ENCODE measurements at regions not wholly inside any gene's neighbourhood (a gene's known extent, or its start where the extent isn't known, plus 50 kb on each side); places are given as distances from the start of the nearest gene placed in this dataset.
"Not testable (repeated sequence)": the region's sequence is repeated elsewhere in the genome, so short reads cannot be mapped to it uniquely, and the experiment has no call there.

- no peak for DNase-seq
Observed at GRCh38 chr4:117811731-117812130, 222.6 kb upstream of the NDST3 start.

DNA sequence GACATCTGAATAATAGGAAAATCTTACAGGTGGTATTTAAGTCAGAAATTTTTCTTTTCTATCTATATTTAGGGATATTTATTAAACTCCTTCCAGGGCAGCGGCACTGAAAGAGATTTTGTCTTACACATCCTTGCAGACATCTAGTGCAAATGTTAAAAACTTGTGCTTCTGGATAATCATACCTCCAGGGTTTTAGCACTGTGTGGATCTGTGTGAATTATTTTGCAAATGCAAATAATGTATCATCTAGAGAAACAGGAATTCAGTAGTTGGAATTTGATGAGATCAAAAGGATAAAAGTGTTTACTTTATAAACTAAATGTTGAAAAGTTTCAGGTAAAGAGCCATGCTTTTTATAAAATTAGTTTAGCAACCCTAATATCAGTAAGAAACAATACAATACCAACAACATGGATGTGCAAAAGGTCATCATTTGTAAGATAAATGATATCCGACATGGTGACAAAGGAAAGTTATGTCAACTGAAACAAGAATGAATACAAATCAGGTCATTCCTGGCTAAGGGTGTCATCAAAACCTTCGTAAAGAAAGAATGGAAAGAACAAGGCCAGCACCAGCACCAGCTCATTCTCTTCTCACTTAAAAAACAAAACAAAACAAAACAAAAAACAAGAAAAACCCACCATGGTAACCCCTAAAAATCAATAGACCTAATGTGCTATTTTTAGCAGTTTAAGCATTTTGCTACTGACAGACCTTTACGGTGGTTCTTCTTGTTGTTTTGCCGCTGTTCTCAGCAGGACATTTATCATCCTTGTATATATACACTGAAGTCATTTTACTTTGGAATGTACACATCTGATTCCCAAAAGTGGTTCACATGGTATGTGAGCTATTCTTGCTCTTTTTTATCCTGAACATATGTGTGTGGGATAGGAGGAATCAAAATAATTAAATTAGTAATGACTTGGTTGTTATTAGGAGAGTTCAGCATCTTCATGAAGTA lies 219.7 kb upstream of the NDST3 start:
- DNase-seq, result no peak

- DNase-seq, result no peak
Observed at GRCh38 chr4:117817301-117817700, 217.0 kb upstream of the NDST3 start.

DNA sequence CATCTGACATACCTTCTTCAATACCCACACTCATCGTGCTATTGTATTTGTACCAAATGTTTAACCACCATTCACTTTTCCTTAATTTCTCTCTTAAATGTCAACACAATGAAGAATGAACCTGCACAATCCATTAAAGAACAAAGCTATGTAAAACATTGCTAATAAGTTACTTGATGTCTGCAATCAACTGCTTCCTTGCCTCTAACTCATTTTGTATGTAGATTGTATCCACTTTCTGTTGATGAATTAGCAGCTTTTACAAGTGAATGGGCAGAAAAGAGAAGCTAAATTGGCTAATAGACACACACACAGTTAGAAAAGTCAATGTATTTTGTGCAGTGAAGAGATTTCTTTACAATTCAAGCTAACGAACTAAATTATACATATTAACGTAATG lies 212.5 kb upstream of the NDST3 start:
- DNase-seq, result no peak

DNA sequence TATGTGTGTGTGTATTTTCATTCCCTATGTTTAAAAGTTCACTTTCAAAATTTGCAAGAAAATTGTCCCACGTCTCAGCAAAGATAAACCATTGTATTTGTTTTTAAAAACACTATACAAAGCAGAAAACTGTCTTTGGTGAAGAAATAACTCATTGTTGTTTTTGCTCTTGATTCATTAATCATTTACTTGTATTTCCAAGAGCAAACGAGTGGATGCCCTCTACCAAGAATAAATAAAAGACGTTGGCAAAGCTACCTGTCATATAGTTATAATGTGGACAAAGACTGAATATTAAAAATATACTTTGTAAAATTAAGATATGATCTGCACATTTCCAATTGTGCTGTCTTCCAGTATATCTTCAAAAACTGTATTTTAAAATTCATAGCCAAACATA lies 210.9 kb upstream of the NDST3 start:
- no peak for DNase-seq

- no peak for DNase-seq
Observed at GRCh38 chr4:117825600-117825999, 208.7 kb upstream of the NDST3 start.

DNA sequence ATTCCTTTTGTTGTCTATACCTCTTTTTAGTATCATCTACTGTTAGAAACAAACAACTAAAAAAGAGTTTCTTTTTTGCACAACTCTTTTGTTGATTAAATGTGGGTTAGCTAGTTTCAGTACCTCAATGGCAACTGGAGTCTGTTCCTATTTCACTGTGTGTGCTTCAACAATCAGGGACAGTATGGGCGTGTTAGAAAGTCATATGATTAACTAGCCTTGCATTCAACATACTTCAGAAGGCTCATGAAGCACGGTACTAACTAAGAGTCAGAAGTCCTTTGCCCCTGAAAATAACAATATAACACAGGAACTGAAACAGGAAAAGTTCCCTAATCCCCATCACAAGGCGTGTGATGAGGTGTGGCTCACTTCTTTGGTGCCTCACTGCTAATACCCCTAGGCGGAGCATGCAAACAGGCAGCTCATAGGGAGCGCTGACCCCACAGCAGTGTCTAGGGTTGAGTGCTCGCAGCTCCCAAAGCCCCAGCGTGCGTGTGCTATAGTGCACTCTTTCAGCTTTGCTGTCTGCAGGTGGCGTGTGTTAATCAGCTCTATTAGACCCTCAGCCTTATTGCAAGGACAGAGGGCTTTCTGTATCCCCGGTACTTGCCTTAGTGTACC lies 203.1 kb upstream of the NDST3 start:
- DNase-seq, result no peak

GRCh38 chr4:117835566-117835965 lies 198.7 kb upstream of the NDST3 start:
- DNase-seq, result no peak

- DNase-seq, result no peak
Observed at GRCh38 chr4:117844594-117844993, 189.7 kb upstream of the NDST3 start.

DNA sequence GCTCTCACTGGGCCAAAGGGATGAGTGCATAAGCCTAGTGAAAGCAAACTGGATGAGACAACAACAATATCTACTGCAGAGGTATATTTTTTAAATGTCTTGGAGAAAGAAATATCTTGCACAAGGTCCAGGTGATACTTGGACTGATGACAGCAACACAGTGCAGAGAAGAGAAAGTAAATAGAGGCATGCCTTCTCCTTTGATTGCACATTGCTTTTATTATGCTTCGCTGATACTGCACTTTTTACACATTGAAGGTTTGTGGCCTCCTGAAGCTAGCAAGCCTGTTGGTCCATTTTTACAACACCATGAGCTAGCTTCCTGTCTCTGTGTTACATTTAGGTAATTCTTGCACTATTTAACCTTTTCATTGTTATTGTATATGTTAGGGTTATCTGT lies 189.0 kb upstream of the NDST3 start:
- DNase-seq, result no peak

GRCh38 chr4:117847849-117848248 lies 186.4 kb upstream of the NDST3 start:
- DNase-seq, result no peak

- no peak for DNase-seq
Observed at GRCh38 chr4:117868201-117868600, 166.1 kb upstream of the NDST3 start.

GRCh38 chr4:117873779-117874178 lies 160.5 kb upstream of the NDST3 start:
- DNase-seq, result no peak

GRCh38 chr4:117874216-117874615 lies 160.1 kb upstream of the NDST3 start:
- DNase-seq, result no peak

GRCh38 chr4:117889978-117890377 lies 144.3 kb upstream of the NDST3 start:
- DNase-seq, result peak; percentile 5

- peak; percentile 1 for DNase-seq
Observed at GRCh38 chr4:117893207-117893606, 141.1 kb upstream of the NDST3 start.

- DNase-seq, result no peak
Observed at GRCh38 chr4:117898496-117898895, 135.8 kb upstream of the NDST3 start.

DNA sequence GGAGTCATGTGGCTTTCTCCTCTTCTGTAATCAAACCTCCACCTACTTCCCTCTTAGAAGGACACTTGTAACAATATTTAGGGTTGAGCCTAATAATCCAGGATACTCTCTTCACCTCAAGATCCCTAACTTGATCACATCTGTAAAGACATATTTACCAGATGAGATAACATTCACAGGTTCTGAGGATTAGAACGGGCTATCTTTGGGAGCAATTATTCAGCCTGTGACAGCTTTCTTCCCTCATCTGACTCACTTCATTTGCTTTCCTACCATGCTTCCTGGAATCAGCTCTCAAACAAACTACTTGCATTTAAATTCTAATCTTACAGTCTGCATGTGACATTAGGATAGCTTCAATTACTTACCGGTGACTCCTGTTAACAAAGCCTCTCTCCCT lies 133.5 kb upstream of the NDST3 start:
- no peak for DNase-seq

DNA sequence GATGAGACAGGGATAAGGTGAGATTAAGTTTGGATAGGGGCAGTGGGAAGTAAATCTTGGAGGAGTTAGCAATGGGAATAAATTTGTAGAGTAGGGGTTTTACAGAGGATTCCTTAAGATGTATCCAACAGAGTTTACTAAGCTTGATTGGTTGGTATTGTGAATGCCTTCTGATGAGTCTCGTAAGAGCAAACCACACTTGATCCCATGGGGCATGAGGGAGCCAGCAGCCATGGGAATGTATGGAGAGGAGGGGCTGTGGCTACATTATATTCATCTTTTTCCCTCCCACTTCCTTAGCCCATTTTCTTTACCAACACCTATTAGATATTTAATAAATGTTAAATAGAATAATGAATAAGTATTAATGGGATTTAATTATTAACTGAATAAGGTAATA lies 126.6 kb upstream of the NDST3 start:
- DNase-seq, result no peak

GRCh38 chr4:117908306-117909207 lies 125.7 kb upstream of the NDST3 start:
- no peak for DNase-seq

DNA sequence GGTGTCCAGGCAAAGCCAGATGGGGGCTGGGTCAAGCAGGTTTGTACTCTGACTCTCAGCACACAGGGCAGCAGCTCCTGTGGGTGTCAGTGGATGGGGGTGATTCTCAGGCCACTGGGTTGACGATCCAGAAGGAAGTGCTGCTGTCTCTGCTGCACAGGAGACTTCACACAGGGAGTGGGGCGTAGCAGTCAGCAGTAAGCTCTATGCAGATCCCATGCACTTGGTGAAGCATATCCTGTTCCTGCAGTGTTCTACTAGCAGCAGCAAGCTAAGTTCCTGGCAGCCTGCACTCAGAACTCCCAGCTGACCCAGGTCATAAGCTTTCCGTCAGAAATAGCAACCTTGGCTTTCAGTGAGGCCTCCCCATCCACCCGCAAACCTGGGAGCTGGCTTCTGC lies 117.6 kb upstream of the NDST3 start:
- no peak for DNase-seq

- DNase-seq, result not testable (repeated sequence)
Observed at GRCh38 chr4:117922311-117922710, 112.0 kb upstream of the NDST3 start.

DNA sequence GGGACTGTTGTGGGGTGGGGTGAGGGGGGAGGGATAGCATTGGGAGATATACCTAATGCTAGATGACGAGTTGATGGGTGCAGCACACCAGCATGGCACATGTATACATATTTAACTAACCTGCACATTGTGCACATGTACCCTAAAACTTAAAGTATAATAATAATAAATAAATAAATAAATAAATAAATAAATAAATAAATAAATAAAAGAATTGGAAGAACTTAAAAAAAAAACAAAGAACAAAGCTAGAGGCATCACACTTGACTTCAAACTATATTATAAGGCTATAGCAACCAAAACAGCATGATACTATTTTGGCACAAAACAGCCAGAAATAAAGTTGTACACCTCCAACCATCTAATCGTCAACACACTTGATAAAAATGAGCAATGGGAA lies 106.5 kb upstream of the NDST3 start:
- DNase-seq, result not testable (repeated sequence)
